Astrocyte (in vitro differentiated cells and primary cell): ENCODE measurements at regions not wholly inside any gene's neighbourhood (a gene's known extent, or its start where the extent isn't known, plus 50 kb on each side); places are given as distances from the start of the nearest gene placed in this dataset.

Experiments used
- DNase-seq: peaks from one replicate; pipeline ENCODE4 v3.0.0-alpha.2; 2010; ENCODE audit warnings: low read depth
- FAIRE-seq: peaks from 2 replicates; lab custom pipeline; 2011; peaks lifted over from hg19 to GRCh38; lab: Jason Lieb, UNC
- H2AFZ ChIP-seq: 2 replicates; pipeline ENCODE4 v1.6.0; 2012; ENCODE audit warnings: low read depth, low read length, inconsistent platforms
- H3K27ac ChIP-seq: 2 replicates; pipeline ENCODE4 v1.5.1; 2011; ENCODE audit warnings: low read depth, low read length, inconsistent platforms
- H3K27me3 ChIP-seq: 2 replicates; pipeline ENCODE4 v1.6.0; 2011; ENCODE audit warnings: low read length, inconsistent platforms; ENCODE audit not compliant: insufficient read depth
- H3K36me3 ChIP-seq: 2 replicates; pipeline ENCODE4 v1.5.1; 2011; ENCODE audit warnings: low read length, inconsistent platforms; ENCODE audit not compliant: insufficient read depth
- H3K4me1 ChIP-seq: 2 replicates; pipeline ENCODE4 v1.5.1; 2011; ENCODE audit warnings: low read length, inconsistent platforms; ENCODE audit not compliant: insufficient read depth
- H3K4me2 ChIP-seq: 2 replicates; pipeline ENCODE4 v1.6.0; 2012; ENCODE audit warnings: low read length, inconsistent platforms
- H3K4me3 ChIP-seq: 2 replicates; pipeline ENCODE4 v1.5.1; 2011; ENCODE audit warnings: low read depth, mild to moderate bottlenecking, low read length, inconsistent platforms; ENCODE audit not compliant: insufficient read depth
- H3K79me2 ChIP-seq: 2 replicates; pipeline ENCODE4 v1.6.0; 2012; ENCODE audit warnings: mild to moderate bottlenecking, low read length, inconsistent platforms; ENCODE audit not compliant: insufficient read depth
- H3K9ac ChIP-seq: 2 replicates; pipeline ENCODE4 v1.6.0; 2012; ENCODE audit warnings: mild to moderate bottlenecking, low read length, inconsistent platforms
- H3K9me3 ChIP-seq: 2 replicates; pipeline ENCODE4 v1.5.1; 2012; ENCODE audit warnings: low read depth, mild to moderate bottlenecking, low read length, inconsistent platforms; ENCODE audit not compliant: insufficient read depth
- H4K20me1 ChIP-seq: 2 replicates; pipeline ENCODE4 v1.6.0; 2012; ENCODE audit warnings: low read length, inconsistent platforms; ENCODE audit not compliant: insufficient read depth
- H3K27ac Mint-ChIP-seq: one replicate; pipeline ENCODE4 v1.8.0; 2021; ENCODE audit warnings: mild to moderate bottlenecking, mixed read lengths; ENCODE audit not compliant: unreplicated experiment
- H3K27me3 Mint-ChIP-seq: one replicate; pipeline ENCODE4 v1.8.0; 2021; ENCODE audit warnings: low read depth, mixed read lengths; ENCODE audit not compliant: unreplicated experiment
- H3K36me3 Mint-ChIP-seq: one replicate; pipeline ENCODE4 v1.8.0; 2021; ENCODE audit warnings: low read depth, mixed read lengths; ENCODE audit not compliant: unreplicated experiment
- H3K4me1 Mint-ChIP-seq: one replicate; pipeline ENCODE4 v1.8.0; 2021; ENCODE audit warnings: low read depth, mixed read lengths; ENCODE audit not compliant: unreplicated experiment
- H3K4me3 Mint-ChIP-seq: one replicate; pipeline ENCODE4 v1.8.0; 2021; ENCODE audit warnings: mild to moderate bottlenecking, moderate library complexity, mixed read lengths; ENCODE audit not compliant: unreplicated experiment
- H3K9me3 Mint-ChIP-seq: one replicate; pipeline ENCODE4 v1.8.0; 2021; ENCODE audit warnings: mild to moderate bottlenecking, mixed read lengths; ENCODE audit not compliant: unreplicated experiment
- CTCF ChIP-seq: IDR thresholded peaks from 2 replicates; pipeline ENCODE4 v1.5.1; 2011; ENCODE audit warnings: low read depth, mild to moderate bottlenecking, inconsistent platforms, low read length, moderate library complexity; ENCODE audit not compliant: insufficient read depth
- EZH2 ChIP-seq: IDR thresholded peaks from 2 replicates; pipeline ENCODE4 v1.6.1; 2012; ENCODE audit warnings: mild to moderate bottlenecking, low read length, inconsistent platforms; ENCODE audit not compliant: insufficient read depth

GRCh38 chr22:22811016-22812009 is 76.3 kb upstream of the IGLL5 start:
- no peaks in the 10 kb centered on the region for H4K20me1 ChIP-seq
- no peak overlapping the region for H2AFZ ChIP-seq
- no peak overlapping the region for H3K4me2 ChIP-seq
- no peak for TF ChIP-seq CTCF
- no peak for TF ChIP-seq EZH2
- Mint-ChIP-seq H3K9me3 (peaks cover 4% of the 10 kb centered on the region), H3K4me3 (no peak overlapping the region), H3K36me3 (no peaks in the 10 kb centered on the region), H3K27ac (no peak overlapping the region), H3K4me1 (no peaks in the 10 kb centered on the region), H3K27me3 (peaks cover 59% of the 10 kb centered on the region)
- no peaks in the 10 kb centered on the region for H3K9me3 ChIP-seq
- no peaks in the 10 kb centered on the region for H3K4me1 ChIP-seq
- H3K27ac ChIP-seq, result no peak overlapping the region
- no peaks in the 10 kb centered on the region for H3K36me3 ChIP-seq
- FAIRE-seq (no peak), DNase-seq (no peak)
- H3K27me3 ChIP-seq, result peaks cover 8% of the 10 kb centered on the region
- H3K4me3 ChIP-seq, result no peak overlapping the region
- no peak overlapping the region for H3K9ac ChIP-seq
- H3K79me2 ChIP-seq, result no peaks in the 10 kb centered on the region

- Histone ChIP-seq H3K79me2 (no peaks in the 10 kb centered on the region), H3K36me3 (no peaks in the 10 kb centered on the region), H3K9me3 (no peaks in the 10 kb centered on the region), H3K4me2 (no peak overlapping the region), H2AFZ (no peak overlapping the region), H3K27me3 (peaks cover 4% of the 10 kb centered on the region), H3K9ac (no peak overlapping the region), H3K27ac (no peak overlapping the region), H3K4me1 (no peaks in the 10 kb centered on the region), H3K4me3 (no peak overlapping the region), H4K20me1 (no peaks in the 10 kb centered on the region)
- Mint-ChIP-seq H3K36me3 (no peaks in the 10 kb centered on the region), H3K27me3 (peaks cover 62% of the 10 kb centered on the region), H3K4me1 (no peaks in the 10 kb centered on the region), H3K27ac (no peak overlapping the region), H3K4me3 (no peak overlapping the region), H3K9me3 (peaks cover 4% of the 10 kb centered on the region)
- DNase-seq, result no peak
- TF ChIP-seq CTCF, result no peak
- no peak for TF ChIP-seq EZH2
- no peak for FAIRE-seq
Measured at GRCh38 chr22:22812031-22812905, 75.3 kb upstream of the IGLL5 start.
